Breast epithelium (tissue), 3 donors: ENCODE measurements at regions not wholly inside any gene's neighbourhood (a gene's known extent, or its start where the extent isn't known, plus 50 kb on each side); places are given as distances from the start of the nearest gene placed in this dataset.

Source experiments
- POLR2A ChIP-seq: fragments of 450-650 bp; IDR thresholded peaks from one replicate; pipeline ENCODE4 v1.6.1; 2016; ENCODE audit warnings: antibody characterized with exemption, mild to moderate bottlenecking, moderate library complexity
- POLR2AphosphoS5 ChIP-seq, 3 donors: sonication (generic); formaldehyde crosslinking; IDR thresholded peaks; one replicate each; pipeline ENCODE4 v1.6.1; 2017; ENCODE audit warnings: antibody characterized with exemption in 3 of 3
- TF ChIP-seq, protein P1 (sequence below), 3 donors: fragments of 450-650 bp; IDR thresholded peaks; one replicate each; pipeline ENCODE4 v1.5.1; 2016 to 2017; ENCODE audit warnings: antibody characterized with exemption in 3 of 3, mild to moderate bottlenecking in 3 of 3, moderate library complexity in 3 of 3

DNA sequence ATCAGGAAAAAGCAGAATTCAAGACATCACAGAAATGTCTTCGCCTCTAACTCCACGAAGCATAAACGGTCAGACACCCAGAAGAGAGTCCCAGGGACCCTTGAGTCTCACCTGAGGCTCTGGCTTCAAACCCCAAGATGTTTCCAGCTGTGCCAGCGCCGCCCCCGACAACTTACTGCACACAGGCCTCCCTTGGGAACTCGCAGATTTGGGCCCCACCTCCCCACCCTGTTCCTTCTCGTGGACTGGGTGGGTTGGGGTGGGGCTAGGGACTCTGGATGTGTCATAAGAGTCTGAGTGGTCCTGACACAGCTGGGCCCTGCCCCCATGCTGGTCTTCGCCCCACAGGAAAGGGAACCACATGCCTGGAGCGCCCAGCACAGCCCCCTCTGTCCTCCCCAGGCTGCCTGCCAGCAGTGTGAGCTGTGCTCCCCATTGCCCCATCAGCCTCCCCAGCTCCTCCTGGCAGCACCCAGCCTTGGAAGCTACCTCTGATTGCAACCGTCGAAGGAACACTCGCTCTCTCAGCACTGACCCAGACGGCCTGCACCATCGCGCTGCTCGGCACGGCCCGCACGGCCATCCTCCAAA lies 147.5 kb downstream of the CRYBB2 start:
- TF ChIP-seq, protein P1, sequence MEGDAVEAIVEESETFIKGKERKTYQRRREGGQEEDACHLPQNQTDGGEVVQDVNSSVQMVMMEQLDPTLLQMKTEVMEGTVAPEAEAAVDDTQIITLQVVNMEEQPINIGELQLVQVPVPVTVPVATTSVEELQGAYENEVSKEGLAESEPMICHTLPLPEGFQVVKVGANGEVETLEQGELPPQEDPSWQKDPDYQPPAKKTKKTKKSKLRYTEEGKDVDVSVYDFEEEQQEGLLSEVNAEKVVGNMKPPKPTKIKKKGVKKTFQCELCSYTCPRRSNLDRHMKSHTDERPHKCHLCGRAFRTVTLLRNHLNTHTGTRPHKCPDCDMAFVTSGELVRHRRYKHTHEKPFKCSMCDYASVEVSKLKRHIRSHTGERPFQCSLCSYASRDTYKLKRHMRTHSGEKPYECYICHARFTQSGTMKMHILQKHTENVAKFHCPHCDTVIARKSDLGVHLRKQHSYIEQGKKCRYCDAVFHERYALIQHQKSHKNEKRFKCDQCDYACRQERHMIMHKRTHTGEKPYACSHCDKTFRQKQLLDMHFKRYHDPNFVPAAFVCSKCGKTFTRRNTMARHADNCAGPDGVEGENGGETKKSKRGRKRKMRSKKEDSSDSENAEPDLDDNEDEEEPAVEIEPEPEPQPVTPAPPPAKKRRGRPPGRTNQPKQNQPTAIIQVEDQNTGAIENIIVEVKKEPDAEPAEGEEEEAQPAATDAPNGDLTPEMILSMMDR (IDR thresholded peaks at IDR 0.05): no peak
- TF ChIP-seq POLR2AphosphoS5 (IDR thresholded peaks at IDR 0.05) (no peak), POLR2A (no peak)
